VCaP (cell line): ENCODE measurements at regions not wholly inside any gene's neighbourhood (a gene's known extent, or its start where the extent isn't known, plus 50 kb on each side); places are given as distances from the start of the nearest gene placed in this dataset.

ENCODE experiments used
- H3K27ac ChIP-seq: fragments of 450-650 bp; 2 replicates; pipeline ENCODE4 v1.5.1; 2017
- TF ChIP-seq, protein P1 (sequence below): fragments of 450-650 bp; conservative IDR thresholded peaks from 2 replicates; pipeline ENCODE4 v1.5.1; 2017; ENCODE audit warnings: mild to moderate bottlenecking, moderate library complexity

DNA sequence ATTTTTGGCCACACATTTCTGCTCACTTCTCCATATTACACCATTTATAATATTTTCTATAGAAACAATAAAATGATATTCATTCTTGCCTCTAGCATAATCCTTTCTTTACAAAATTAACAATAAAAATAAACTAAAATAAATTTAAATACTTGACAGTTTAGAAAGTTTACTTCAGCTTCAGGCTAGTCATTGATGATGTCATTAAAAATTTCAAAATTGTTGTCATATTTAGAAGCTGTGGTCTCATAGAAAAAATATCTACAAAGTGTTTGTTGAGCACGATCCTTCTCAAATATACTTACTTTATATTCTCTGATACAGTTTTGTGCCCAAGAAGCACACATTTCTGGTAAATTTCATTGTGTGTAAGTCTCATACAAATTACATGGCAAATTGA lies 717.4 kb upstream of the CITED2 start:
- TF ChIP-seq, protein P1, sequence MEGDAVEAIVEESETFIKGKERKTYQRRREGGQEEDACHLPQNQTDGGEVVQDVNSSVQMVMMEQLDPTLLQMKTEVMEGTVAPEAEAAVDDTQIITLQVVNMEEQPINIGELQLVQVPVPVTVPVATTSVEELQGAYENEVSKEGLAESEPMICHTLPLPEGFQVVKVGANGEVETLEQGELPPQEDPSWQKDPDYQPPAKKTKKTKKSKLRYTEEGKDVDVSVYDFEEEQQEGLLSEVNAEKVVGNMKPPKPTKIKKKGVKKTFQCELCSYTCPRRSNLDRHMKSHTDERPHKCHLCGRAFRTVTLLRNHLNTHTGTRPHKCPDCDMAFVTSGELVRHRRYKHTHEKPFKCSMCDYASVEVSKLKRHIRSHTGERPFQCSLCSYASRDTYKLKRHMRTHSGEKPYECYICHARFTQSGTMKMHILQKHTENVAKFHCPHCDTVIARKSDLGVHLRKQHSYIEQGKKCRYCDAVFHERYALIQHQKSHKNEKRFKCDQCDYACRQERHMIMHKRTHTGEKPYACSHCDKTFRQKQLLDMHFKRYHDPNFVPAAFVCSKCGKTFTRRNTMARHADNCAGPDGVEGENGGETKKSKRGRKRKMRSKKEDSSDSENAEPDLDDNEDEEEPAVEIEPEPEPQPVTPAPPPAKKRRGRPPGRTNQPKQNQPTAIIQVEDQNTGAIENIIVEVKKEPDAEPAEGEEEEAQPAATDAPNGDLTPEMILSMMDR = no peak
- H3K27ac ChIP-seq = no peak overlapping the region

DNA sequence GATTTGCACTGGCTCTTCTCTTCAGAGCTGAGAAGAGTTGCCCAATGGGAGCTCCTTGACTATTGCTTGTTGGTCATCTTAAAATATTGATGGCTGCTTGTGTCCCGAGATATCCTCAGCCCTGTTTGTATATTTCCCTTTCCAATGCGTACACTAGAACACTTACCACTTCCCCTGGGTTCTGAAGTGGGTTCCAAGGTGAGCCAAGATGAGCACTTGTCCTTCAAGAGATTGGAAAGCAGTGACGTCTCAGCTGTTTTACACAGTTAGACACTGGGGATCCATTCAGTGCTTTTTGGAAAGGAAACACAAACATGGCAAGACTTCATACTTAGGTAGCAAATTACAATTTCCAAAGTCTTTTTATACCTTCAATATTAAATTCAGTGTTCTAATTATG lies 716.4 kb upstream of the CITED2 start:
- TF ChIP-seq, protein P1 = no peak
- H3K27ac ChIP-seq = no peak overlapping the region

DNA sequence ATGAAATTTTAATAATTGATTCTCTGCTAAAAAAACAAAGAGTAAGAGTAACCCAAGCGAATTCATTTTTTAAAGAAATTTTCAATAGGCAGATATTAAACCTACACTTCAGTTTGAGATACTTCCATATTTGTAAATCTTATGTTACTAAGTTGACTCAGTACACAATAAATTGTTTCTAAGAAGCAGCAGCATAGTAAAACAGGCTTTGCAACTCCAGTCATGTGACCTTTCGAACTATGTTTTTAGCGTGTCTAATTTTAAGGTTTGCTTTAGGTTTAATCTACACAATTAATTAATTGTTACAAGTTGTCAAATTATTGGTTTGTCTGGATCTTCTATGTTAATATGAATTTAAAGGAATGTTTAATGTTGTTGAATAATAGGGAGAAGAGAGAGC lies 708.9 kb upstream of the CITED2 start:
- TF ChIP-seq, protein P1 = no peak
- H3K27ac ChIP-seq = peak overlapping the region; percentile 67

DNA sequence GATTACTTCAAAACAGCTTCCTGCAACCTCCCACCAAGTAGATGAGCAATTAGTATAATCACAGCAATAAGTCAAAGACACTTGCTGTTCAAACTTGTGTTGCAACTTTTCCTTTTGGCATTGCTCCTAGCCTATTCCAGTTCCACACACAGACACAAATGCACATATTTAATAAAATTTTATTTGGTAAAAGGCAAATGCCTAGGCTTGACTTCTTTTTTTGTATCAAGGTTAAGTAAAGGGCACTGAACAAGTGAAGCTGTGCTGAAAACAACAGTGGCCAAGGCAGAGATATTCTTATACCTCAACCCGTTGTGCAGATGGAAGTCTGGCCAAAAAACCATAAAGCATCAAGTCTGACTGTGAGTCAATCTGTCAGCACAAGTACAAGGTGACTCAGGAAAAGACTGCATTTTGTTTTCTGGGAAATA lies 708.4 kb upstream of the CITED2 start:
- TF ChIP-seq, protein P1 = no peak
- H3K27ac ChIP-seq = peak overlapping the region; percentile 67

DNA sequence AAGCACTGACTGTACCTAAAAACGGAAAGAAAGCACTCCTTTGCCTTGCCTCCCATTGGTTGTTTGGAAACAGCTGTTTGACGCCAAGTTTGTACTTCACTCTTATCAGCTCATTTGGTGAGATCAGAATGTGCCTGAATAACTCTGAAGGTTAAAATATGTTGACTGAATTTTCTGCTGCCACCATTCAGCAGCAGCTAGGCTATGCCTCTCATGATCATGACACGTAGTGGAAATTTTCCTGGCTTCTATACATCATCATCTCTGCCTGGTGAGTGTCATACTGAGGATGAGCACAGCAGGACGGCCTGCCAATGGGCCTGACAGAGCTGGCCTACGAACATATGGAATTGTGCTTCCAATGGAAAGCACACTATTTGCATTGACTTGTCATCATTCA lies 704.9 kb upstream of the CITED2 start:
- TF ChIP-seq, protein P1 = no peak
- no peak overlapping the region for H3K27ac ChIP-seq

DNA sequence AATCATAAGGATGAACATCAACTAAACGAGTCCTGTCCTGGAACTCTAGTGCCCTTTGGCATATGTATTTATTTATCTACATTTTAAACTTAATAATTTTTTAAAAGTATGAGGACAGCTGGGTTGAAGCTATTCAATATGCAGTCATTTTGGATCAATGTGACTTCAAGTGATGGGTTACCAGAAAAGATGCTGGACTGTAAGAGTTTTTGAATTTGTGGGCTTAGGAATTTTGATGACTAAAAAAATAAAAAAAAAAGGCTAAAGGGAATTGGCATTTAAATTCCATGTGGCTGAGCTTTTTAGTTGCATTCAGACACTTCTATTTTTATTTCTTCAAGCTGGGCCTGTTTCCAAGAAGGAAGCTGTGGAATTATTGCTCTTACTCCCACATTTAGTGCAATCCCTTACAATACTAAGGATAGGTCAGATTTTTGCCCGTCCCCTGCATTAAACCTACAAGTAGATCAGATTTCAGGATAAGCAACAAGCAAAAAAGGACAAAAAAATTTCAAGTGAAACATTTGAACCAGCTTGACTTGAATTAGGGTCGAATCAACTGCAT lies 704.2 kb upstream of the CITED2 start:
- TF ChIP-seq, protein P1 = no peak
- no peak overlapping the region for H3K27ac ChIP-seq

DNA sequence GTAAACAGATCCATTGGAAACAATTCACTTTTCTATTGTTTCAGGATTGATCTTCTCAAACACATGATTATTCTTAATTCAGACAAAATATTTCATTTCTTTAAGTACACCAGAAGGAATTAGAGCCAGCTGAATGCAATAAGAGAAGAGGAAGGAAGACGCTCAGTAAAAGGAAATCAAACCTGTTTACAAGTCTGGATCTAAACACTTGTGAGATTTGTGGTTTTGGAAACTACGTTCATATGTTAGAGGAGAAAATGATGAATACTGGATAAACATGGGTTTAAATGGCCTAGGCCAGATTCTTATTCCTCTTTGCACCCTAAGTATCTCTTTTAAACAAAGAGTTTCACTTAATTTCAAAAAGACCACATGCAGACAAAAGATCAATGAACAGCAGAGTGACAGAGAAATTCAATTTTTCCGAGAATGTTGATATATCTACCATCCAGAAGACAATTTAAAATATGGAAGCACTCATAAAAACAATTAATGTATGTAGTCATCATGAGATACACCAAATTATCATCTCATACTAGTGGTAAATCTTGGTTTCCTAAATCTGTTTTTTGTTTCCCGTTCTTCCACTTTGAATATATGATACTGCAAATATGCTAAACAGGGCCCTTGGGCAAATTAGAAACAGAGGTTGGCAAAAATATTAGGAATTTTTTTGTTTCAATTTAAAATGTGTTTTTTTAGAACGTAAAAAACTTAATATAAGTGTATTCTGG lies 703.5 kb upstream of the CITED2 start:
- H3K27ac ChIP-seq = no peak overlapping the region
- TF ChIP-seq, protein P1 = no peak
